Gastrocnemius medialis (tissue), 4 donors: ENCODE measurements at regions not wholly inside any gene's neighbourhood (a gene's known extent, or its start where the extent isn't known, plus 50 kb on each side); places are given as distances from the start of the nearest gene placed in this dataset.

ENCODE experiments used
- ATAC-seq, 2 donors: fragments of 150-250 bp; one replicate each; pipeline ENCODE4 v1.9.1; 2016
- DNase-seq, 2 donors: peaks; one replicate each; pipeline ENCODE4 v3.0.0-alpha.2; 2019
- H3K27ac ChIP-seq, 4 donors: fragments of 200-600 bp; sonication (generic); 1 replicate in 1 of 4; 2 replicates in 3 of 4; pipeline ENCODE4 v1.5.1; 2016 to 2018; ENCODE audit warnings: mild to moderate bottlenecking in 2 of 4, moderate library complexity in 1 of 4
- H3K27me3 ChIP-seq, 3 donors: fragments of 200-600 bp; sonication (generic) in 2 of 3; 1 replicate in 1 of 3; 2 replicates in 2 of 3; pipeline versions ENCODE4 v1.5.1 to v1.6.0; 2016 to 2019; ENCODE audit warnings: mild to moderate bottlenecking in 1 of 3, moderate library complexity in 1 of 3
- H3K36me3 ChIP-seq, 2 donors: fragments of 200-600 bp; sonication (generic) in 1 of 2; one replicate each; pipeline ENCODE4 v1.5.1; 2017 to 2018
- H3K4me1 ChIP-seq, 2 donors: fragments of 200-600 bp; sonication (generic) in 1 of 2; one replicate each; pipeline ENCODE4 v1.5.1; 2016 to 2017; ENCODE audit warnings: mild to moderate bottlenecking in 2 of 2
- H3K4me3 ChIP-seq, 4 donors: fragments of 200-600 bp; sonication (generic) in 3 of 4; 1 replicate in 1 of 4; 2 replicates in 3 of 4; pipeline ENCODE4 v1.5.1; 2016 to 2019; ENCODE audit warnings: mild to moderate bottlenecking in 2 of 4
- H3K9me3 ChIP-seq, 3 donors: fragments of 200-600 bp; sonication (generic) in 2 of 3; 1 replicate in 1 of 3; 2 replicates in 2 of 3; pipeline ENCODE4 v1.5.1; 2016 to 2019
- POLR2A ChIP-seq, 2 donors: fragments of 450-650 bp; IDR thresholded peaks; one replicate each; pipeline ENCODE4 v1.6.1; 2017; ENCODE audit warnings: antibody characterized with exemption in 2 of 2, mild to moderate bottlenecking in 2 of 2, moderate library complexity in 2 of 2
- in situ Hi-C, 4 donors: fragments of 200-750 bp; cut with MboI; loops; one replicate each; pipeline versions ENCODE4 v1.15.0 to v1.8.0; 2017; ENCODE audit warnings: low sequenced_read_pairs in 4 of 4
- intact Hi-C: fragments of 100-400 bp; cut with DNase I; formaldehyde crosslinking; loops from one replicate; pipeline ENCODE4 v1.15.1; 2023; ENCODE audit warnings: low total_unique reads
- TF ChIP-seq, protein P1 (sequence below), 5 experiments: fragments of 450-650 bp in 3 of 5; fragments of 200-600 bp in 2 of 5; sonication (generic) in 2 of 5; IDR thresholded peaks in 4 of 5; conservative IDR thresholded peaks in 1 of 5; 1 replicate in 4 of 5; 2 replicates in 1 of 5; pipeline ENCODE4 v1.5.1; 2016 to 2019; ENCODE audit warnings: antibody characterized with exemption in 5 of 5, mild to moderate bottlenecking in 3 of 5, moderate library complexity in 3 of 5

DNA sequence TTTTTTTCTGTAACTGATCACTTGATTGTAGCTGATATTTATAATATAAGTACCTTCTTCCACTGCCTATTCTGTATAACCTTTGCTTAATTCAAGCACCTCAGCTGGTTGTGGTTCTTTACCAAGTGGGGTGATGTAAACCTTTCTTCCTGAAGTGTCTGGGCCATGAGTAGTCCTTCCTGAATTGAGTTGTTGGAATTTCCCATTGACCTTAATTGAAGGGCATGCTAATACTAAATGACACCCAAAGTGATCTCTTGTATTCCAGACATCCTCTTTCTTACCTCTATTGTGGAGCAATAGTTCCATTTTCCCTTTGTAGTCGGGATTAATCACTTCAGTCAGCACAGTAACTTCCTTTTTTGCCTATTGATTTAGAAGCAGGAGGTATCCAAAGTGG is 1496.8 kb upstream of the CELF4 start:
- TF ChIP-seq, protein P1, sequence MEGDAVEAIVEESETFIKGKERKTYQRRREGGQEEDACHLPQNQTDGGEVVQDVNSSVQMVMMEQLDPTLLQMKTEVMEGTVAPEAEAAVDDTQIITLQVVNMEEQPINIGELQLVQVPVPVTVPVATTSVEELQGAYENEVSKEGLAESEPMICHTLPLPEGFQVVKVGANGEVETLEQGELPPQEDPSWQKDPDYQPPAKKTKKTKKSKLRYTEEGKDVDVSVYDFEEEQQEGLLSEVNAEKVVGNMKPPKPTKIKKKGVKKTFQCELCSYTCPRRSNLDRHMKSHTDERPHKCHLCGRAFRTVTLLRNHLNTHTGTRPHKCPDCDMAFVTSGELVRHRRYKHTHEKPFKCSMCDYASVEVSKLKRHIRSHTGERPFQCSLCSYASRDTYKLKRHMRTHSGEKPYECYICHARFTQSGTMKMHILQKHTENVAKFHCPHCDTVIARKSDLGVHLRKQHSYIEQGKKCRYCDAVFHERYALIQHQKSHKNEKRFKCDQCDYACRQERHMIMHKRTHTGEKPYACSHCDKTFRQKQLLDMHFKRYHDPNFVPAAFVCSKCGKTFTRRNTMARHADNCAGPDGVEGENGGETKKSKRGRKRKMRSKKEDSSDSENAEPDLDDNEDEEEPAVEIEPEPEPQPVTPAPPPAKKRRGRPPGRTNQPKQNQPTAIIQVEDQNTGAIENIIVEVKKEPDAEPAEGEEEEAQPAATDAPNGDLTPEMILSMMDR (IDR thresholded peaks at IDR 0.05 in 4 of 5, conservative IDR thresholded peaks at IDR 0.05 in 1 of 5): no peak
- TF ChIP-seq POLR2A (IDR thresholded peaks at IDR 0.05): no peak
- Histone ChIP-seq H3K9me3 (no peaks in the 10 kb centered on the region), H3K4me1 (no peaks in the 10 kb centered on the region), H3K4me3 (no peak overlapping the region), H3K36me3 (no peaks in the 10 kb centered on the region), H3K27me3 (no peaks in the 10 kb centered on the region), H3K27ac (no peak overlapping the region)
- no peak for ATAC-seq
- intact Hi-C loops (no loop called here), in situ Hi-C loops (no loop called here)
- DNase-seq: no peak

DNA sequence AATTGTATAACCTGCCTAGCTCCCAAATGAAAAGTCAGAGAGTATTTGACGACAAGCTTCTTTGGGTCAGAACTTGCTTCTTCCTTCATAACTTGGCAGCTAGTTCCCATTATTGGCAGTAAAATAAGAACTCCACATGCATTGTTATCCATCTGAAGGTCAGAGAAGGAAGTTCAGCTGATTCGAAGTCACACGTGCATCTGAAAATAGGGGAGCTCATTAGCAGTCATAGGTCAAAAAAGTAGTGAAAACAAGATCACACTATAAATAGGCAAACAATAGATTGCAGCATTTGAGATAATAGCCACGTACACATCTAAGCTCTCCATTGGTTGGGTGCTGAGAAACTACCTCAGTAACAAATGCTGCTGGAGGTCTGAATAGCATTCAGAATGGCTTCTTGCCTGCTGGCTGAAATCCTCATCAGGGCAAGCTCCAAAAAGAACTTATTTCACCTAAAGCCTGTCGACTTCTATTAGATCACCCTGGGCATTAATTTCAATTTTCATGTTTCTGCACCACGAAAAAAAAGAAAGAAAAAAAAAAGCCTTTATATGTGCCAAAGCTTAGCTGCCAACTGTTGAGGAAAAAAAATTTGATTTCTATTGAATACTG is 1492.9 kb upstream of the CELF4 start:
- Histone ChIP-seq H3K4me3 (no peak overlapping the region), H3K27me3 (no peaks in the 10 kb centered on the region), H3K27ac (no peak overlapping the region), H3K36me3 (no peaks in the 10 kb centered on the region), H3K9me3 (no peaks in the 10 kb centered on the region), H3K4me1 (no peaks in the 10 kb centered on the region)
- in situ Hi-C loops: no loop called here
- TF ChIP-seq, protein P1 (IDR thresholded peaks at IDR 0.05 in 4 of 5, conservative IDR thresholded peaks at IDR 0.05 in 1 of 5): no peak
- TF ChIP-seq POLR2A (IDR thresholded peaks at IDR 0.05): no peak
- intact Hi-C loops: no loop called here
- DNase-seq (no peak), ATAC-seq (no peak)

DNA sequence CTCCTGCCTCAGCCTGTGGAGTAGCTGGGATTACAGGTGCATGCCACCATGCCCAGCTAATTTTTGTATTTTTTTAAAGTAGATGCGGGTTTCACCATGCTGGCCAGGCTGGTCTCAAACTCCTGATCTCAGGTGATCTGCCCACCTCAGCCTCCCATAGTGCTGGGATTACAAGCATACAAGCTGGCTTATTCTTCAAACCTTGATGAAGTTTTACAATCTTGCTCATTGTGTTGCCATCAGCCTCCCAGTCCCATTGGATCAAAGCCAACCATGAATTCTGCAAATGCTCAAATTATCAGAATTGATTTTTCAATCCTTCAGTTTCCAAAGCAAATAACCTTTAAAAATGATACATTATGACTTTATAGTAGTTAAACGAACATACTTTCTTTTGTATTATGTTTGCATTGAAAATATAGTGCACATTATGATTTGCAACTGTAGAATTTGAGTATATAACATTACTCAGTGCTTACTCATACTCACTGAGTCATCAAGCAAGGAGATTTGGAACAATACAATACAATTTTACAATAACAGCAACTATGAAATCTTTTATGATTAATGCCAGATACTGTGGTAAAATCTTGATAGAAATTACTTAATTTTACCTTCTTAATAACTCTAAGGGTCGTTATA is 1491.9 kb upstream of the CELF4 start:
- Histone ChIP-seq H3K27ac (no peak overlapping the region), H3K4me3 (no peak overlapping the region), H3K9me3 (no peaks in the 10 kb centered on the region), H3K27me3 (no peaks in the 10 kb centered on the region), H3K4me1 (no peaks in the 10 kb centered on the region), H3K36me3 (no peaks in the 10 kb centered on the region)
- ATAC-seq: no peak
- intact Hi-C loops (no loop called here), in situ Hi-C loops (no loop called here)
- TF ChIP-seq, protein P1 (IDR thresholded peaks at IDR 0.05 in 4 of 5, conservative IDR thresholded peaks at IDR 0.05 in 1 of 5): no peak
- no peak for TF ChIP-seq POLR2A (IDR thresholded peaks at IDR 0.05)
- no peak for DNase-seq

GRCh38 chr18:39053571-39053970 is 1488.0 kb upstream of the CELF4 start:
- no peak for DNase-seq
- Histone ChIP-seq H3K4me3 (no peak overlapping the region), H3K36me3 (no peaks in the 10 kb centered on the region), H3K27ac (no peak overlapping the region), H3K4me1 (no peaks in the 10 kb centered on the region), H3K9me3 (no peaks in the 10 kb centered on the region), H3K27me3 (no peaks in the 10 kb centered on the region)
- intact Hi-C loops: no loop called here
- in situ Hi-C loops: no loop called here
- ATAC-seq: no peak
- TF ChIP-seq, protein P1 (IDR thresholded peaks at IDR 0.05 in 4 of 5, conservative IDR thresholded peaks at IDR 0.05 in 1 of 5): no peak
- TF ChIP-seq POLR2A (IDR thresholded peaks at IDR 0.05): no peak
